Activated CD8-positive, alpha-beta memory T cell treated with anti-CD3 and anti-CD28 coated beads, Interleukin-2, amount 50 U/mL, for 4 hours (primary cell): ENCODE measurements at regions not wholly inside any gene's neighbourhood (a gene's known extent, or its start where the extent isn't known, plus 50 kb on each side); places are given as distances from the start of the nearest gene placed in this dataset.
"Not testable (repeated sequence)": the region's sequence is repeated elsewhere in the genome, so short reads cannot be mapped to it uniquely, and the experiment has no call there.

Source experiments
- DNase-seq: peaks from one replicate; pipeline ENCODE4 v3.0.0-alpha.2; 2020

GRCh38 chr20:56689318-56689717 is 60.2 kb downstream of the TFAP2C start:
- DNase-seq, result no peak

DNA sequence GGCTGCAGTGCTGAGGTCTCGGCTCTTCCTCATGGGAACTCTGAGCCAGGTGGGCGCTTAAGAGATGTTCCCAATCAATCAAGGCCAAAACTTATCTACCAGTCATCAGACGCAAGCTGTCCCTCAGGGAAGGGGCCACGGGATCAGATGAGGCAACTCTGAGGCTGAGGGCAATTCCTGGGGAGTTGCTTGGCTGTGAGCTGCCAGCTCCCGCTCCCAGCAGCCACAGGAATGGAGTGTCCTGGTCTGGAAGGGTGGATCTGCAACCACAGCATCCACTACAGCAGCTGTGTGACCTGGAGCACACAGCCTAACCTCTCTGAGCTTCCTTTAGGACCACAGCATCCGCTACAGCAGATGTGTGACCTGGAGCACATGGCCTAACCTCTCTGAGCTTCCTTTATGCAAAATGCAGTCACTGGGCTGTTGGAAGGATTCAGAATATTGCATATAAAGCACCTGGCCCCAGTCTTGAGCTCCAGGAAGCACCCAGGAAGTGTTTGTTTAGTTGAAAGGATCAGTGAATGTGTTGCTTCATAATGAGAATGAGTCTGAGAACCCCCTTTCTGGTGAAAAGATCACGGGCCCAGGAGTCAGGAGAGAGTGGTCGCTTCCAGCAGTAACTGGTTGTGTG is 60.9 kb downstream of the TFAP2C start:
- no peak for DNase-seq

DNA sequence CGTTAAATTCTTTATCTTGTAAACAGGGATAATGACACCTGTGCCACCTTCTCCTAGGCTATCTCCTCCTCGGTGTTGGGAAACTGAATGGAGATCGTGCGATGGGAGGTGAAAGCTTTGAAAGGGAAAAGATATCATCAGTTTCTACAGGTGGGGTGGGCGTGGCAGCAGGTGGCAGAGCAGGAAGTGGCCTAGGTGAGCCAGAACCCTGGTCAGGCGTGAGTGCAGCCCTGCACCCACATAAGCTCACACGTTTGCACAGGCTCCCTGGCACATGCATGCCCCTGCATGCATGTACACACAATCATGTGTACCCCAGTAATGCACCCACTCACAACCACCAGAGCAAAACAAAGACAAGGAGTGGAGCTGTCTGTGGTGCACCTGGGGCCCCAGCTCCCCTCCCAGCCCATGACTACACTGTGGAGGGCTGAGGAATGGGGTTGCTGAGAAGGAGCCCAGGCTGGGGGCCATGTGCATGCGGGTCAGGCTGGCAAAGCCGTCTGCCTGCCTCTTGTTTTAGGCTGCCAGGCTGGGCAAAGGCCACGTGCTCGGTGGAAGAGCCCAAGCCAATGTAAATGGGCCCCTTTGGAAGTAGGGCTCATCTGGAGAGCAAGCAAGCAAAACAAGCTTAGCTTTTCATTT is 61.5 kb downstream of the TFAP2C start:
- no peak for DNase-seq

DNA sequence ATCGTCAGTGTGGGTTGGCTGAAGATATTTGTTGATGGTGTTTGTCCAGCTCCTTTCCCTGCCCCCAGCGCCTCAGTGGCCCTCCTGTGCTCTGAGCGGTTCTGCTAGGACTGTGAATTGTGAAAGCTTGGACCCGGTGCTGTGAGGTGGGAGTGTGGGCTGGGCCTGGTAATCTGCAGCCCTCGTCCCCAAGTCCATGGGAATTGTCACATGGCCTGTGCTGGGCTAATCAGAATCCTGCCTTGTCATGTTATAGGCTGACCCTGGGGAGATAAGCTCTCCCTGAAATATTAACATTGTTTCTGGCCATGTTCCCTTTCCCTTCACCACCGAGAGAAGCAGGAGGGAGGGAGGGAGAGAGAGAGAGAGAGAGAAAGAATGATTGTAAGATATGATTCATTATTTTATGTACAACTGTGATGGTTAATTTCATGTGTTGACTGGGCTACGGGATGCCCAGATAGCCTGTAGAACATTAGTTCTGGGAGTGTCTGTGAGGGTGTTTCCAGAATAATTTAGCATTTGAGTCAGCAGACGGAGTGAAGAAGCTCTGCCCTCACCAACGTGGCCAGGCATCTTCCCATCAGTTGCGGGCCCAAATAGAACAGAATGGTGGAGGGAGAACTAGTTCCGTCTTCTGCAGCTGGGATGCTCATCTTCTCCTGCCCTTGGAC is 62.4 kb downstream of the TFAP2C start:
- no peak for DNase-seq

GRCh38 chr20:56693217-56693616 is 64.1 kb downstream of the TFAP2C start:
- DNase-seq, result no peak

DNA sequence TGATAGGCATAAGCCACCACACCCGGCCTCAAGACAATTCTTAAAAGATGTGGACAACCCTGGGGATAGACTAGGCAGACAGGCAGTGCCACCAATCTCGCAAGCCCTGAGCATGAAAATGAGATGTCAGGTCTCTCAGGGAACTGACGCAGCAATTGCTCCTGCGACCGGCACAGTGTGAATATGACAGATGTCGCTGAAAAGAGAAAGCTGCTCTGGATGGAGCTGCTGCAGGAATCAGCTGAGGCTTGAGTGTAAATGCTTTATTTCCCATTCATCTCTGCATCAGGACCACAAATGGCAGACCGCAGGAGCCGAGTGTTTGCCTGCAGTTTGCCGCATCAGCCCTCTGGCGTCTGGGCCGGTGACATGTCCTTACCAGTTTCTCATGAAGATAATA is 68.4 kb downstream of the TFAP2C start:
- no peak for DNase-seq

DNA sequence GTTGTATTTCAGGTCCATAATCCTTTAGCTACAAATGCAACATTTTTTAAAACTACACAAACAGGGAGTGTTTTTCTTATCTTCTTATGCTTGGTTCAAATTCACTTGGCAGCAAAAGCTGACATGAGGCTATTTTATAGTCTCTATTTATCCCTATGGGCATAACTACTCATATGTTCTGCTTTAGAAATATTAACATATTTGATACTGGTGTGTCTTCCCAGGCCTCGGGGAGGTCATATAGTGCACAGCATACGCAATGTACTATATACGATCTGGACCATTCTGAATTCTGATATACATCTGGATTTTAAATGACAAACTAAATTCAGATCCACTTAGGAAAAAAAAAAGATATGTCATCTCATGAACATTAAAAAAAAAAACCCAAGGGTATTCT is 69.2 kb downstream of the TFAP2C start:
- no peak for DNase-seq

DNA sequence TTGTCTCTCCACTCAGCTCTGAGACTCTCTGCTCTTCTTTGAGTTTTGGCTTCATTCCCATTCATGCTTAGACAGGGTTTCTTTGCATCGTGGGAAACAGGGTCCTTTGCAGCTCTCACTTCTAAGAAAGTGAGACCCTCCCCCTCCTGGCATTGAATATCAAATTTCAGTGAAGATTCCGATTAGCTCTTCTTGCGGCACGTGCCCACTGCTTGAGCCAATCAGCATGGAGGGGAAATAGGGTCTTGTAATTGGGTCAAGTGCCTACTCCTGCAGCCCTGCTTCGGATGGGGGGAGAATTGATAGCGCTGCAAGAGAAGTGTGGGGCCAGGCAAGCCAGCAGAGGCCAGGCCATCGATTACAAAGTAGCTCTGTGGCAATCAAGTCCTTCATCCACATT is 69.6 kb downstream of the TFAP2C start:
- DNase-seq, result no peak

- no peak for DNase-seq
Measured at GRCh38 chr20:56702931-56703840, 74.1 kb downstream of the TFAP2C start.

- no peak for DNase-seq
Measured at GRCh38 chr20:56706867-56707360, 77.8 kb downstream of the TFAP2C start.

DNA sequence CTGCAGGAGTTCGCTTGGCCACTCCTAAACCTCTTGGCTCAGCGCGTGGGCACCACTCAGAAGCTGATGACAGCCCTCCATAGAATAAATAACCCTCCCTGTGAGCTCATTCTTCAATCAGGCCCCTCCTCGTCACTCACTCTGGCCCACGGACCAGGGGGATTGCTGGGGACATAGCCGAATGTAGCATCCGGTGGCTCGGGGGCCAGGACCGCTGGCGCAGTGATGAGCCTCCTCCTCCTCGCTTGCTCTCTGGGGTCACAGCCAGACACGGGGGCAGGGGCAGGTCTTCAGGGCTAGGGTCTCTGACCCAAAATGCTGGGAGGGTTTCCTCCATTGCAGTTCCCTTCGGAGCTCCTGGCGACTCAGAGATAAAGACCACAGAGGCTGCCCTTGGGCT is 79.9 kb downstream of the TFAP2C start:
- no peak for DNase-seq

- no peak for DNase-seq
Measured at GRCh38 chr20:56710125-56710524, 81.0 kb downstream of the TFAP2C start.

- DNase-seq, result not testable (repeated sequence)
Measured at GRCh38 chr20:56710577-56710976, 81.5 kb downstream of the TFAP2C start.

DNA sequence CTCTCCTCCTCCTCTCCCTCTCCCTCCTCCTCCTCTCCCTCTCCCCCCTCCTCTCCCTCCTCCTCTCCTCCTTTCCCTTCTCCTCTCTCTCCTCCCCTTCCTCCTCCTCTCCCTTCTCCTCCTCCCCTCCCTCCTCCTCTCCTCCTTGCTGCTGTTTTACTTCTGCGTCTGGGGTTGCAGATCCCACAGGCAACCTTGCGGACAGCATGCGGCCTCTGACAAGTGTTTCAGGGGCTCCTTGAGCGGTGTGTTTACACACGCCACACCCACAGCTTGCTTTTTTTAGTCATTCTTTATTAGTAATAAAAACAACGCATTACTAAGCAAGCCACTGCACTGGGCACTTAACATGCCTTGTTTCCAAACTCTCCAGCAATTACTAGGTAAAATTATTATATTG is 81.9 kb downstream of the TFAP2C start:
- no peak for DNase-seq

DNA sequence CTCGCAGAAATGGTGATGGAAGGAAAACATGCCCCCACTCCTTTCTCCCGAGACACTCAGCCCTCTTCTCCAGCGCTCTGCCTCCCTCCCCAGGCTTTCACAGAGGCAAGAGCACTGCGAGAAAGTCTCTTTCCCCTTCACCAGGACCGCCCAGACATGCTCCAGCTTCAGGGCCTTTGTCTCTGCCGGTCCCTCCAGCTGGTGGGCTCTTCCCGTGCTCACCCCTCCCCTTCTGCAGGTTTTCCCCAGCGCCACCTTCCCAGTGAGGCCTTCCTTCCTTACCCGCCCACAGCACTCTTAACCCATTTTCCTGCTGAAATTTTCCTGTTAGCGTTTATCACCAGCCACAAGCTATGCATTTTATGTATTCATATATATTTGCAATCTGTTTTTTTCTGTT is 86.2 kb downstream of the TFAP2C start:
- no peak for DNase-seq

- no peak for DNase-seq
Measured at GRCh38 chr20:56715902-56716519, 86.9 kb downstream of the TFAP2C start.

GRCh38 chr20:56716806-56717205 is 87.7 kb downstream of the TFAP2C start:
- no peak for DNase-seq

DNA sequence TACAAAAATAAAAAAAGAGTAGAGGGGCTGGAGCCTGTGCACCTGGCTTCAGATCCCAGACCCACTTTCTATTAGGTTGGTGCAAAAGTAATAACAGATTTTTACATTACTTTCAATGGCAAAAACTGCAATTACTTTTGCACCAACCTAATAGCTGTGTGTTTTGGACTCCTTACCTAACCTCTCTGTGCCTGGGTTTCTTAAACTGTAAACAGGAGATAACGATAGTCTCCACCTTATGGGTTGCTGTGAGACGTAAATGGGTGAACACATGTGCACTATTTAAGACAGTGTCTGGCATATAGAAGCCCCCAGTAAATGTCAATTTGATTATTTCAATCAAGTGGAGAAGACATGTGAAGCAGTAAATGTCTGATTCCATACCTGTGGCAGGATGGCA is 89.7 kb downstream of the TFAP2C start:
- no peak for DNase-seq

GRCh38 chr20:56720620-56721213 is 91.6 kb downstream of the TFAP2C start:
- no peak for DNase-seq

DNA sequence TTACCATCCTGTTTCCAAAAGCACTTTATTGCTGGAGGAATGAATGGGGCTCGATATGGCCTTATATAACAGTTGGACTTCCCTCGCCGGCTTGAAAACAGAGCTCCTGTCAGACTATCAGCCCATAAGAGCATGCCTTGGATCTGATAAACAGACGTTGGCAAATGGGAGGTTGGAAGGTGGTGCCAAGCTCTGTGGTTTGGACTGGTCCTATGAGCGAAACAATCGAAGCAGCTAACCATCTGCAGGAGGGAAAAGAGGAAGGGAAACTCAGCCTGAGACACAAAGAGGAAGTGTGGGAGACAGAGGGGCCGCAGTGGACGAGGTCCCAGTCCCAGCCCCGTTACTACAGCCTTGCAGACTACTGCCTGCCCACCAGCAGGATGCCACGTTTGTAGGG is 92.9 kb downstream of the TFAP2C start:
- no peak for DNase-seq

DNA sequence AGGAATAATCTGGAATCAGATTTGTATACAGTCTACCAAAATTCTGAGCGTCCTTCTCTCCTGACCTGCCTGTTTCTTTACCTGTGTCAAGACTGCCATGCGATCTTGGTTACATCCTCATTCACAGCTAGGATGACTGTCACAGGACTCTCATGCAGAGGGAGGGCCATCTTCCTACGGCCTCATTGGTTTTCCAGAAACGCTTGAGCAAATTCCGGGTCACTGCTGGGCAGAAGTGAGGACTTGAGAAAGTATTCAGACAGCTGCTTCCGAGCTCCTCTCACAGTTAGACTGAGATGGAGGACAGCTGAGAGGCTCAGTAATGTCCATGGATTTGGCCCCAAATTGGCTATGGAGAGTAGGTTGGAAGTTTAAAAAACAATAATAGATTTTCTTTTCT is 94.2 kb downstream of the TFAP2C start:
- DNase-seq, result no peak

DNA sequence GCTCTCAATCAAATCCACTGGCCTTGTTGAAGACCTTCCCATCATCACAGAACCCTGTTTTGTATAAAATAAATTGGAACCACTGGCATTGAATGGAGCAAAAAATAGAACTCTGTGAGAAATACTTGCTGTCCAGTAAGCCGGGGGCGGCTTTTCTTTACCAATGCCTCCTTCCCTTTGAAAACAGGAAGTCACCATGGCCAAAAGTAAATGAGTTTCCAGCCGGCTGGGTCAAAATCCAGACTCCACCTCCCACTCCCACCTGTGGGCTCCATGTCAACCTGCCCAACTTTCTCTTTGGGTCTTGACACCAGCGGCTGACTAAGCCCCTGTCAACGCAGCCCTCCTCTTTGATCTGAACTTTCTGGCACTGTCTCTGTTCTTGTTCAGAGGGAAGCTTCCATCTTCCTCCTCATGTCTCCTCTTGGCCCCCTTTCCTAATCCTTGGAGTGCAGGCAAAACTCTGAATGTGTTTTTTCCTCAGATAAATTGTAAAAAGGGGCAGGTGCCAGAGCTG is 95.2 kb downstream of the TFAP2C start:
- no peak for DNase-seq
